Fibroblast of skin of right biceps (primary cell): ENCODE measurements at regions not wholly inside any gene's neighbourhood (a gene's known extent, or its start where the extent isn't known, plus 50 kb on each side); places are given as distances from the start of the nearest gene placed in this dataset.
A peak's percentile ranks its signal among the peaks of the same experiment; 100 is the strongest.

Source experiments
- DNase-seq: peaks from one replicate; pipeline ENCODE4 v3.0.0-alpha.2; 2013

GRCh38 chr2:8424997-8425900 lies 256.6 kb upstream of the ID2 start:
- DNase-seq, result no peak

- DNase-seq, result no peak
These were observed 255.3 kb upstream of the ID2 start for GRCh38 chr2:8426550-8426949.

GRCh38 chr2:8427211-8427610 lies 254.6 kb upstream of the ID2 start:
- no peak for DNase-seq

- DNase-seq, result no peak
These were observed 251.2 kb upstream of the ID2 start for GRCh38 chr2:8430628-8431027.

GRCh38 chr2:8431446-8432125 lies 250.3 kb upstream of the ID2 start:
- DNase-seq, result peak; percentile 61

GRCh38 chr2:8432706-8433336 lies 249.0 kb upstream of the ID2 start:
- no peak for DNase-seq

GRCh38 chr2:8433390-8433789 lies 248.5 kb upstream of the ID2 start:
- no peak for DNase-seq

- peak; percentile 71 for DNase-seq
These were observed 246.2 kb upstream of the ID2 start for GRCh38 chr2:8435608-8436007.

- no peak for DNase-seq
These were observed 245.3 kb upstream of the ID2 start for GRCh38 chr2:8436585-8436984.

GRCh38 chr2:8437228-8437948 lies 244.5 kb upstream of the ID2 start:
- DNase-seq, result peak; percentile 24

- no peak for DNase-seq
These were observed 243.9 kb upstream of the ID2 start for GRCh38 chr2:8437949-8438400.

- DNase-seq, result no peak
These were observed 243.4 kb upstream of the ID2 start for GRCh38 chr2:8438476-8438875.

GRCh38 chr2:8438996-8439395 lies 242.9 kb upstream of the ID2 start:
- no peak for DNase-seq

- no peak for DNase-seq
These were observed 241.7 kb upstream of the ID2 start for GRCh38 chr2:8440029-8440778.

- no peak for DNase-seq
These were observed 240.5 kb upstream of the ID2 start for GRCh38 chr2:8441371-8441770.

- DNase-seq, result no peak
These were observed 239.9 kb upstream of the ID2 start for GRCh38 chr2:8441986-8442385.

- DNase-seq, result no peak
These were observed 238.9 kb upstream of the ID2 start for GRCh38 chr2:8442833-8443486.

GRCh38 chr2:8445580-8445979 lies 236.3 kb upstream of the ID2 start:
- DNase-seq, result no peak

GRCh38 chr2:8446751-8447150 lies 235.1 kb upstream of the ID2 start:
- DNase-seq, result peak; percentile 58

GRCh38 chr2:8447610-8448221 lies 234.1 kb upstream of the ID2 start:
- peak; percentile 77 for DNase-seq
